ENCODE measurements at regions not wholly inside any gene's neighbourhood (a gene's known extent, or its start where the extent isn't known, plus 50 kb on each side); places are given as distances from the start of the nearest gene placed in this dataset.

- no peak overlapping the region for H3K9ac ChIP-seq (ENCODE audit: low read length)
- H3K27me3 ChIP-seq (ENCODE audit: low read length), result no peaks in the 10 kb centered on the region
- H3K4me2 ChIP-seq (ENCODE audit: low read depth, low read length, poor library complexity, severe bottlenecking), result no peak overlapping the region
- no peaks in the 10 kb centered on the region for H3F3A ChIP-seq (ENCODE audit: insufficient read depth)
- no peak for TF ChIP-seq CTCF (IDR thresholded peaks at IDR 0.05; ENCODE audit: insufficient read depth, low read length, poor library complexity, severe bottlenecking)
- TF ChIP-seq EZH2phosphoT487 (conservative IDR thresholded peaks at IDR 0.05; ENCODE audit: low read length), result no peak
- no peak overlapping the region for H3K27ac ChIP-seq (ENCODE audit: low read depth, low read length)
- H3K4me3 ChIP-seq (ENCODE audit: insufficient read depth, low read length, poor library complexity, severe bottlenecking), result no peak overlapping the region
- no peak overlapping the region for H2AFZ ChIP-seq (ENCODE audit: low read depth, low read length, severe bottlenecking)
- no peaks in the 10 kb centered on the region for H3K79me2 ChIP-seq (ENCODE audit: insufficient read depth, low read length)
- no peaks in the 10 kb centered on the region for H4K20me1 ChIP-seq (ENCODE audit: low read depth, low read length)
- H3K9me2 ChIP-seq (replicated peaks; ENCODE audit: insufficient read depth, low read length), result no peaks in the 10 kb centered on the region
- no peaks in the 10 kb centered on the region for H3K9me3 ChIP-seq (ENCODE audit: insufficient read depth, low read length)
- no peaks in the 10 kb centered on the region for H3K36me3 ChIP-seq (ENCODE audit: low read length)
These were observed 141.6 kb upstream of the IVNS1ABP start for GRCh38 chr1:185458670-185459069.

GRCh38 chr1:185453496-185454192 is 136.6 kb upstream of the IVNS1ABP start:
- Histone ChIP-seq H3K79me2 (ENCODE audit: insufficient read depth, low read length) (no peaks in the 10 kb centered on the region), H3F3A (ENCODE audit: insufficient read depth) (no peaks in the 10 kb centered on the region), H4K20me1 (ENCODE audit: low read depth, low read length) (no peaks in the 10 kb centered on the region), H3K9me2 (replicated peaks; ENCODE audit: insufficient read depth, low read length) (peaks cover 5% of the 10 kb centered on the region; the same call in 1 of the 2 replicates), H3K9ac (ENCODE audit: low read length) (no peak overlapping the region), H3K36me3 (ENCODE audit: low read length) (no peaks in the 10 kb centered on the region), H3K27ac (ENCODE audit: low read depth, low read length) (no peak overlapping the region), H3K4me3 (ENCODE audit: insufficient read depth, low read length, poor library complexity, severe bottlenecking) (no peak overlapping the region), H3K9me3 (ENCODE audit: insufficient read depth, low read length) (no peaks in the 10 kb centered on the region), H2AFZ (ENCODE audit: low read depth, low read length, severe bottlenecking) (no peak overlapping the region), H3K27me3 (ENCODE audit: low read length) (no peaks in the 10 kb centered on the region), H3K4me2 (ENCODE audit: low read depth, low read length, poor library complexity, severe bottlenecking) (no peak overlapping the region)
- TF ChIP-seq EZH2phosphoT487 (conservative IDR thresholded peaks at IDR 0.05; ENCODE audit: low read length) (no peak), CTCF (IDR thresholded peaks at IDR 0.05; ENCODE audit: insufficient read depth, low read length, poor library complexity, severe bottlenecking) (no peak)

- Histone ChIP-seq H3F3A (ENCODE audit: insufficient read depth) (no peaks in the 10 kb centered on the region), H3K4me2 (ENCODE audit: low read depth, low read length, poor library complexity, severe bottlenecking) (no peak overlapping the region), H3K9ac (ENCODE audit: low read length) (no peak overlapping the region), H3K27me3 (ENCODE audit: low read length) (no peaks in the 10 kb centered on the region), H3K4me3 (ENCODE audit: insufficient read depth, low read length, poor library complexity, severe bottlenecking) (no peak overlapping the region), H4K20me1 (ENCODE audit: low read depth, low read length) (no peaks in the 10 kb centered on the region), H3K79me2 (ENCODE audit: insufficient read depth, low read length) (no peaks in the 10 kb centered on the region), H3K9me2 (replicated peaks; ENCODE audit: insufficient read depth, low read length) (peaks cover 5% of the 10 kb centered on the region; the same call in 1 of the 2 replicates), H3K27ac (ENCODE audit: low read depth, low read length) (no peak overlapping the region), H3K36me3 (ENCODE audit: low read length) (no peaks in the 10 kb centered on the region), H2AFZ (ENCODE audit: low read depth, low read length, severe bottlenecking) (no peak overlapping the region), H3K9me3 (ENCODE audit: insufficient read depth, low read length) (no peaks in the 10 kb centered on the region)
- TF ChIP-seq CTCF (IDR thresholded peaks at IDR 0.05; ENCODE audit: insufficient read depth, low read length, poor library complexity, severe bottlenecking), result no peak
- TF ChIP-seq EZH2phosphoT487 (conservative IDR thresholded peaks at IDR 0.05; ENCODE audit: low read length), result no peak
These were observed 133.9 kb upstream of the IVNS1ABP start for GRCh38 chr1:185450917-185451316.

Data from SU-DHL-6 (cell line).